ENCODE measurements at regions not wholly inside any gene's neighbourhood (a gene's known extent, or its start where the extent isn't known, plus 50 kb on each side); places are given as distances from the start of the nearest gene placed in this dataset.

DNA sequence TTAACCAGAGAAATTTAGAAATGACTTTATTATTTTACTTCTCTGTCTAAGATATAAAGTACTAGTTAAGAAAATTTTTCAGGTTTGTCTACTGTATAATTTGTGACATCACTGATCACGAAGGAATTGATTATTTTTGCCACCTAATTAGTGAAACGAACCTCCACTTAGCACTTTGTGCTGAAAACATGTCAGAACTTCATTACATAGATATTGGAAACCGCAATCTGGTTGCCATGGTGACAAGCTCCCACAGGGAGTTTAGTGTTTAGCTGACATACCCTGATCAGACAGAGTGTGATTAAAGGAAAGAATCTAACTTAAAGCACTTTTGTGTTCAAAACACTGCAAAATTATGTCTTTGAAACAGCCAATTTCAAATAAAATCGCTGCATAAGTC lies 668.4 kb upstream of the CCNG1 start:
- TF ChIP-seq CTCF (IDR thresholded peaks at IDR 0.05; ENCODE audit: extremely low read depth in 1 of 2, insufficient read depth in 1 of 2, low read depth in 1 of 2, low read length in 2 of 2) (no peak), JUN (IDR thresholded peaks at IDR 0.05; ENCODE audit: borderline replicate concordance, insufficient read depth, insufficient read length, low read depth) (no peak)

All from endothelial cell of umbilical vein (primary cell).